ENCODE measurements at regions not wholly inside any gene's neighbourhood (a gene's known extent, or its start where the extent isn't known, plus 50 kb on each side); places are given as distances from the start of the nearest gene placed in this dataset.

- no peak for DNase-seq
Observed at GRCh38 chr5:67281874-67282273, 85.3 kb upstream of the CD180 start.

DNA sequence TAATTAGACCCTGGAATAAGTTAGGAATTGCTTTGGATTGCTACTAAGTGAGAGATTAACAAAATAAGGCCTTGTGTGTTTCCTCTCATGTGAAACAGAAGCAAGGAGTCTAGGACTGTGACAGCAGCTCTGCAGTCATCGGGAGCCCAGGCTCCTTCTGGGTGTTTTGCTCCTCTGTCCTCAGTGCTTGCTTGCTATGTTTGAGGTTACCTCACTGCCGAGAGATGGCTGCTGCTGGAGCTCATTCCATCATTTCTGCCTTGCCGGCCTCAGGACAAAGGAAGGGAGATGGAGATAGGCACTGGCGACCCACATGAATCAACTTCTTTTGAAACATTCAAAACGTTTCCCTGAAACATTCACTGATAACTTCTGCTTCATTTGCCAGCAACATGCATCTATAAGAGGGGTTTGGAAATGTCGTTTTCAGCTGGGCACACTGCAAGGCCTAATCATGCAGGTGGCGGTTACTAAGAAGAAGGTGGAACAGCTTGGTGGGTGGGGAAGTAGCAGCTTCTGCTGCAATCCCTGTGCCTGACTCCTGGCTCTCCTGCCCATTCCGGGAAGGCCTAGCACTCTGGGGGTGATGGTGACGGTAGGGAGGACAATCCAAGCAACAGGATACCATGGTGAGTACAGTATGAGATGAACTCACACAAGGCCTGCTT is 77.2 kb upstream of the CD180 start:
- no peak for DNase-seq

- DNase-seq: no peak
Observed at GRCh38 chr5:67272453-67273130, 76.0 kb upstream of the CD180 start.

GRCh38 chr5:67268231-67269021 is 71.8 kb upstream of the CD180 start:
- peak; percentile 96 for DNase-seq

DNA sequence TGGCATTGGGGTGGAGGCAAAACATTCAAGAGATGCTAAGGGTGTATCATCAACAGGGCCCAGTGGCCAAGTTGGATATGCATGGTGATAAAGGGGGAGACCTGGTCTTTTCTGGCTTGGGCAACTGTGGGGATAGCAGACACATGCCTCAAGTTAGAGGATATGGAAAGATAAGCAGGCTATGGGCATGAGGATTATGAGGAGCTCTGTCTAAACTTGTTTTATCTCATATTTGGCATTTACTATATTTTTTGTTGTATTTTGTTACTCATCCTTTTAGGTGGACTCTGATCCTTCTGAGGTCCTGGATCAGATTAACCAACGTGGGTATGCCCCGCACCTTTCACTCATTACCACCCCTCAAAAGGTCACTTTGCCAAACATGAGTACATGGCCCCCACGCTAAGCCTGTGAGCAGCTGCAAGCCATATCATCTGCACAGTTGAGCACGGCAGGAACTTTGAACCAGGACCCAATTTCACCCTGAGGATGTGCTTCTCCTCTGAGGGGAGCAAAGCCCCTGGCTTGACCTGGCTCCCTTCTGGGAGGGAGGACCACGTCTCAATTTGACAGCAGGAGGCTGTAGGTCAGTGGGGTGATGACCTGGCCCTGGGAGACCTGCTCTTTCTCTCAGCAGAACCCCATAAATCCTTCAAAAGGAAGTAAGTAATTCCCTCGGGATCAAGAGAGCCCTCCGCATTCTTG is 71.1 kb upstream of the CD180 start:
- DNase-seq: peak; percentile 62

- no peak for DNase-seq
Observed at GRCh38 chr5:67266654-67267350, 70.2 kb upstream of the CD180 start.

- DNase-seq: no peak
Observed at GRCh38 chr5:67265951-67266350, 69.4 kb upstream of the CD180 start.

DNA sequence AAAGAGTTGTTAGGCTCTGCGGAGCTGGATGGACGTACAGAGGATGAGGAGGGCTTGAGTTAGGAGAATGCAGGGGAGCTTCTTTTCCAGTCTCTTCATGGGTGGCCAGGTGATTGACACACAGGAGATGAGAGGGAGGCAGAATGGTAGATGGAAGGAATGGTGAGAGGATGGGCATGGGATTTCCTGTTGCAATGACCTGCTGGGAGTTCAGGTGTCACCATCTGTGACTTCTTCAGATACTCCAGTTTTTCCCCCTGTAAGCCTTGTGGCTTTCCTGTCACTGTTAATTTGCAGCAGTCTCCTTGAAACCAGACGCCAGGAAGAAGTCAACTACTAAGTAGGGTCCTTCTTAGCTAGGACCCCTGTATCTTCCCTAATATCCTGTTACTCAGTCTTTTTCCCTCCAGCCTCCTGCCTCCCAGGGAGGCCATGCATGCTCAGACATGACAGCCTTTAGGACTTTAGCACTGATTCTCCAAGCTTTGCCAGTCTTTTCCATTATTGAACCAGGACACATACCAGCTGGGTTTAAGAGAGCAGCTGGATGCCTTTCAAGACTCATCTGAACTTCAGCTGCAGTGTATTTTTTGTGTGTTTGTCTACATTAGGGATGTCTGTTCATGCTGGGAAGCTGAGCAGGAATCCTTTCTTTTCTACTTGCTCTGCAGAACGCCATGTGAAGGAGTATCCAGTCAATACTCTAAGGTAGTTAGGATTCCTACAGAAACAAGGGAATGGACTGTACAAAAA is 67.2 kb upstream of the CD180 start:
- no peak for DNase-seq

DNA sequence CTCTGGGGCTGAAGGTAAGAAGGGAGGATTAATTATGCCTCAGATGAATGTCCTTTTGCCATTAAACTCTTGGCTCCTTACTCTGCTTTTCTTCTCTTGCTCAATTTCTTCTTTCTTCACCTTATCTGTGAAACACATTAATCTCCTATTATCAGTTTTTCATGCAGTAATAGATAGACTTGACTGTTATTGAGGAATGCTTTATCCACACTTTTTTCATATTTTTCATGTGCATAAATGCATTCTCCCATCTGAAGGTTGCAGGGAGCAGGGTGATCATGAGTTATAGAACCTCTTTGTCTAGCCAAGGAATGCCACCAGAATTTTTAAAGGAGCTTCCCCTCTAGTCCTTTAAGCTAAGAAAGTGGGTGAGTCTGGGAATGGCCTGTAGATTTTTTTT is 66.4 kb upstream of the CD180 start:
- no peak for DNase-seq

DNA sequence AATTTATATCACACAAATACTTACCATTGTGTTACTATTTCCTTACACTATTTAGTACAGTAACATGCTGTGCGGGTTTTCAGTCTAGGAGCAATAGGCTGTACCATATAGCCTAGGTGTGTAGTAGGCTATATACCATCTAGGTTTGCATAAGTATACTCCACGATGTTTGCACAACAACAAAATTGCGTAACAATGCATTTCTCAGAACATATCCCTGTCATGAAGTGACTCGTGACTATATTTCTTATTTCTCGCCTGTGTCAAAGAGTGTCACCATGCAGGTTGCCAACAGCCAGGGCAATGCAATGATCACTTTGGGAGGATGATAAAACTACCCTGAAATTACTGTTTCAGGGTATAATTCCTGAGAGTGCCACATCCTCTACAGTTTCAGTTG is 65.6 kb upstream of the CD180 start:
- DNase-seq: no peak

DNA sequence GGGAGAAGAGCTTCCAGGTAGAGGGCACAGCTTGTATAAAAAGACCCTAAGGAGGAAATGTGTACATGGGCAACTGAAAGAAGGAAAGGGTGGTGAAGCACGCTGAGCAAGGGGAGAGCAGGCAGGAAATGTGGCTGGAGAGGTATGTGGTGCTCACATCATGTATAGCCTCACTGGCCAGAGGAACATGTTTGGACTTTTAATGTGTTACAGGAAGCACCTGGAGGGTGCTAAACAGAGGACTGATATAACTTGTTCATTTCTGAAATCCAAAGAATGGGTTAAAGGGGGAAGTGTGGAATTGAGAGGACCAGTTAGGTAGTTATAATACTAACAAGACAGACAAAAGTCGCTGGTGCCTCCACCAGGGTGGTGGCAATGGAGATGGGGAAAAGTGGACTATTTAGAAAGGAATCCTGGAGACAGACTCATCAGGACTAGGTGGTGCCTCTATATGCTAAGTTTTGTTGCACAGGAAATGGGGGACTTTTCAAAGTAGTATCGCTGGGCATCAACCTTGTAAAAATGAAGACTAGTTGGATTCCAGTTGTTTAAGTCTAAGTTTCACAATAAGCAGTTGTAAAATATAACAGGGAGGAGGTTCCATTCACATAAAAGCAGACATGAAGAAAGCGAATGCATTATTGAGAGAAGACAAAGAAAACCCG is 63.1 kb upstream of the CD180 start:
- no peak for DNase-seq

DNA sequence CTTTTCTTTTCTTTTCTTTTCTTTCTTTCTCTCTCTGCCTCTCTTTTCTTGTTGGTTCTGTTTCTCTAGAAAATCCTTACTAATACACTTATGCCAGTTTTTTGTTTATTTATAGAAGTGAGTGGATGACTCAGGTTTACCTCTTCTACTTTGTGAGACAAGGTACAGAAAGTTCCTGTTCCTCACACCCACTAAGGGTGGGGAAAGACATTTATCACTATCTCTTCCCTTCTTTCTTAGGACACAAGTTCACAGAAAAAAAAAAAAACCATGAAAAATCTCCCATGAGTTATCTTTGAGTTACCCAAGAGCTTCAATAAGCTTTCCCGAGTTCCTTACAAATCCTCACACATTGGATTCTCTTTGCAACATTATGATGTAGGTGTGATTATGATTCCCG is 60.9 kb upstream of the CD180 start:
- DNase-seq: no peak

DNA sequence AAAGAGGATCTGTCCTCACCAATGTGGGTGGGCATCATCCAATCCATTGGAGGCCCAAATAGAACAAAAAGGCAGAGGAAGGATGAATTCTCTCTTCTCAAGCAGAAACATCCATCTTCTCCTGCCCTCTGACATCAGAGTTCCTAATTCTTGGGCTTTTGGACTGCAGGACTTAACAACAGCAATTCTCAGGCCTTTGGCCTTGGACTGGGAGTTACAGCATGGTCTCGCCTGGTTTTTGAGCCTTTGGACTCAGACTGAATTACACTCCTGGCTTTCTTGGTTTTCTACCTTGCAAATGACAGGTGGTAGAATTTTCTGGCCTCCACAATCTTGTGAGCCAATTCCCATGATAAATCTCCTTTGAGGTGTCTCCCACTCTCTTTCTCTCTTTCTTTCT is 60.5 kb upstream of the CD180 start:
- DNase-seq: no peak

GRCh38 chr5:67255881-67256280 is 59.3 kb upstream of the CD180 start:
- DNase-seq: no peak

- no peak for DNase-seq
Observed at GRCh38 chr5:67253911-67254310, 57.3 kb upstream of the CD180 start.

DNA sequence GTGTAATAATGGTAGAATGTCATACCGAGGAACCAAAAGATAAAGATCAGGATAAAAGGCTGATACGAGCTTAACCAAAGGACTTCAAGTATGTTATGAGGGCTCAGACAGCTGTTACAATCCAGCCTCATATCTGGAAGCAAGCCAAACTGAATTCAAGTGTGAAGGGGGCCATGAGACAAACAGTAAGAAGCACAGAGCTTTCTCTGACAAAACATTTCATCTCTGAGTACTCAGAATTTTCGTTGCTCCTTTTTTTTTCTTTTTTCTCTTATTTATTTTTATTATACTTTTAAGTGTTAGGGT is 52.9 kb upstream of the CD180 start:
- DNase-seq: no peak

- no peak for DNase-seq
Observed at GRCh38 chr5:67248703-67249589, 52.3 kb upstream of the CD180 start.

DNA sequence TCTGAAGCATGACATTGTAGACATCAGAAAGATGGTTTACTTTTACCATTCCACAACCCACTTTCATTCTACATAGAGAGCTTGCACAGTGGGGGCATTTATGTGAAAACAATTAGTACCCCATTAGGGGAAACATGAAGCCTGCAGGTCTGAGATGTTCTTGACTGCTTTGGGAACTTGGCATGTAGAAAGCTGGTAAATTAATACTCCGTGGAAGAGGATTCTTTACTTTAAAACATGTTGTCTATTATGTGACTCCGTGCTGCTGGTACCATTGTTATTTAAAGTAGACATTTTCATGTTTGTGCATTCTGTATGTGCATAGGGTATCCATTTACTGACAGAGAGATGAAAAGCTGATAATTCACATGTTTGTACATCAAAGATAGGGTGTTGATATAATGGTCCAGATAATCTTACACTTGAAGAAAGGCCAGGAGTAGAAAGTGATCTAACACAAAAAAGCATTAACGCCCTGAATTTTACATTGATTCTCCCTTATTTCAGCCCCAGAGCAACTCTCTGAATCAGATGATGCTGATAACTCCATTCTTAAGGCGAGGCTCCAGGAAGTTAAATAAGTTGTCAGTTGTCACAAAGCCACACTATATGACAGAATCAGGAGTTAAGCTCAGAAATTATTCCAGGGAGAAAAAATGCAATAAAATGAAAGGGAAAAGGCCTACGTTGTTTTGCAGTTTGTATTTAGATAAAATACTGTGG is 50.1 kb upstream of the CD180 start:
- no peak for DNase-seq

All from femur (tissue), 1 donor.